GM10266 (cell line): ENCODE measurements at regions not wholly inside any gene's neighbourhood (a gene's known extent, or its start where the extent isn't known, plus 50 kb on each side); places are given as distances from the start of the nearest gene placed in this dataset.

ENCODE experiments used
- DNase-seq: peaks from one replicate; pipeline ENCODE4 v3.0.0; 2012; ENCODE audit errors: extremely low spot score
- CTCF ChIP-seq: IDR thresholded peaks from 2 replicates; pipeline ENCODE4 v1.5.1; 2012; ENCODE audit warnings: mild to moderate bottlenecking, low read depth; ENCODE audit not compliant: control insufficient read depth, insufficient read depth; ENCODE audit errors: missing control alignments

- TF ChIP-seq CTCF: no peak
- no peak for DNase-seq
Measured at GRCh38 chr15:37298271-37298670, 197.9 kb upstream of the MEIS2 start.

GRCh38 chr15:37339437-37339836, 239.1 kb upstream of the MEIS2 start:
- no peak for TF ChIP-seq CTCF
- DNase-seq: no peak

- DNase-seq: no peak
- TF ChIP-seq CTCF: no peak
Measured at GRCh38 chr15:37339856-37340255, 239.5 kb upstream of the MEIS2 start.

- TF ChIP-seq CTCF: no peak
- DNase-seq: no peak
Measured at GRCh38 chr15:37340438-37340837, 240.1 kb upstream of the MEIS2 start.

GRCh38 chr15:37359101-37359892, 258.9 kb upstream of the MEIS2 start:
- no peak for DNase-seq
- TF ChIP-seq CTCF: no peak

- no peak for DNase-seq
- no peak for TF ChIP-seq CTCF
Measured at GRCh38 chr15:37359893-37360290, 259.5 kb upstream of the MEIS2 start.

- no peak for DNase-seq
- TF ChIP-seq CTCF: no peak
Measured at GRCh38 chr15:37360724-37361123, 260.4 kb upstream of the MEIS2 start.
